Right atrium auricular region (tissue), 2 donors: ENCODE measurements at regions not wholly inside any gene's neighbourhood (a gene's known extent, or its start where the extent isn't known, plus 50 kb on each side); places are given as distances from the start of the nearest gene placed in this dataset.
"Not testable (repeated sequence)": the region's sequence is repeated elsewhere in the genome, so short reads cannot be mapped to it uniquely, and the experiment has no call there.

ENCODE experiments used
- DNase-seq: peaks from one replicate; pipeline ENCODE4 v3.0.0-alpha.2; 2019; ENCODE audit warnings: low spot score
- H3K27ac ChIP-seq, 2 donors: fragments of 200-600 bp; sonication (generic); 1 replicate in 1 of 2; 2 replicates in 1 of 2; pipeline ENCODE4 v1.5.1; 2016 to 2019
- H3K27me3 ChIP-seq, 2 donors: fragments of 200-600 bp; sonication (generic); one replicate each; pipeline versions ENCODE4 v1.5.1 to v1.6.0; 2017 to 2019
- H3K36me3 ChIP-seq: fragments of 200-600 bp; sonication (generic); one replicate; pipeline ENCODE4 v1.5.1; 2016
- H3K4me1 ChIP-seq, 2 donors: fragments of 200-600 bp; sonication (generic); one replicate each; pipeline versions ENCODE4 v1.5.1 to v1.6.0; 2017 to 2019
- H3K4me3 ChIP-seq, 2 donors: fragments of 200-600 bp; sonication (generic); 1 replicate in 1 of 2; 2 replicates in 1 of 2; pipeline ENCODE4 v1.5.1; 2017 to 2019; ENCODE audit warnings: mild to moderate bottlenecking in 1 of 2, moderate library complexity in 1 of 2
- H3K9me3 ChIP-seq, 2 donors: fragments of 200-600 bp; sonication (generic); one replicate each; pipeline ENCODE4 v1.5.1; 2019
- CTCF ChIP-seq, 2 donors: fragments of 200-600 bp; sonication (generic); IDR thresholded peaks; one replicate each; pipeline ENCODE4 v1.5.1; 2019; ENCODE audit warnings: antibody characterized with exemption in 2 of 2

- Histone ChIP-seq H3K4me1 (no peaks in the 10 kb centered on the region), H3K4me3 (no peak overlapping the region), H3K36me3 (no peaks in the 10 kb centered on the region), H3K27ac (no peak overlapping the region), H3K27me3 (no peaks in the 10 kb centered on the region), H3K9me3 (peaks cover 0 to 8% of the 10 kb centered on the region in 2 donors)
- DNase-seq = no peak
- TF ChIP-seq CTCF (IDR thresholded peaks at IDR 0.05) = no peak
Measured at GRCh38 chrX:139332441-139332840, 198.1 kb upstream of the F9 start.

- no peak for TF ChIP-seq CTCF (IDR thresholded peaks at IDR 0.05)
- Histone ChIP-seq H3K4me3 (no peak overlapping the region), H3K36me3 (no peaks in the 10 kb centered on the region), H3K9me3 (peaks cover 0 to 8% of the 10 kb centered on the region in 2 donors), H3K27me3 (no peaks in the 10 kb centered on the region), H3K4me1 (no peaks in the 10 kb centered on the region), H3K27ac (no peak overlapping the region)
- no peak for DNase-seq
Measured at GRCh38 chrX:139327355-139327754, 203.2 kb upstream of the F9 start.

- Histone ChIP-seq H3K4me1 (no peaks in the 10 kb centered on the region), H3K27me3 (no peaks in the 10 kb centered on the region), H3K9me3 (peaks cover 0 to 2% of the 10 kb centered on the region in 2 donors), H3K4me3 (no peak overlapping the region), H3K36me3 (no peaks in the 10 kb centered on the region), H3K27ac (no peak overlapping the region)
- DNase-seq = no peak
- TF ChIP-seq CTCF (IDR thresholded peaks at IDR 0.05) = no peak
Measured at GRCh38 chrX:139324756-139325155, 205.8 kb upstream of the F9 start.

GRCh38 chrX:139320661-139321354 is 209.7 kb upstream of the F9 start:
- not testable (repeated sequence) for H3K36me3 ChIP-seq, H3K9me3 ChIP-seq, H3K27ac ChIP-seq, H3K27me3 ChIP-seq, H3K4me3 ChIP-seq, H3K4me1 ChIP-seq, DNase-seq

- not testable (repeated sequence) for H3K27me3 ChIP-seq, H3K4me1 ChIP-seq, H3K36me3 ChIP-seq, DNase-seq, H3K27ac ChIP-seq, H3K4me3 ChIP-seq
- H3K9me3 ChIP-seq = peaks cover 0 to 15% of the 10 kb centered on the region in 2 donors
Measured at GRCh38 chrX:139306675-139307074, 223.9 kb upstream of the F9 start.

- no peak for DNase-seq
- Histone ChIP-seq H3K27me3 (no peaks in the 10 kb centered on the region), H3K27ac (no peak overlapping the region), H3K9me3 (peaks cover 0 to 15% of the 10 kb centered on the region in 2 donors), H3K4me3 (no peak overlapping the region), H3K4me1 (no peaks in the 10 kb centered on the region), H3K36me3 (no peaks in the 10 kb centered on the region)
- no peak for TF ChIP-seq CTCF (IDR thresholded peaks at IDR 0.05)
Measured at GRCh38 chrX:139304471-139304870, 226.1 kb upstream of the F9 start.

- no peaks in the 10 kb centered on the region for H3K36me3 ChIP-seq
- H3K4me3 ChIP-seq = no peak overlapping the region
- DNase-seq = no peak
- no peaks in the 10 kb centered on the region for H3K9me3 ChIP-seq
- H3K4me1 ChIP-seq = no peaks in the 10 kb centered on the region
- no peak for TF ChIP-seq CTCF (IDR thresholded peaks at IDR 0.05)
- H3K27ac ChIP-seq = no peak overlapping the region
- no peaks in the 10 kb centered on the region for H3K27me3 ChIP-seq
Measured at GRCh38 chrX:139299309-139299708, 231.2 kb upstream of the F9 start.
